Transverse colon (tissue), 4 donors: ENCODE measurements at regions not wholly inside any gene's neighbourhood (a gene's known extent, or its start where the extent isn't known, plus 50 kb on each side); places are given as distances from the start of the nearest gene placed in this dataset.

ENCODE experiments used
- CTCF ChIP-seq, 5 experiments: fragments of 200-600 bp in 3 of 5; fragments of 450-650 bp in 2 of 5; sonication (generic) in 3 of 5; IDR thresholded peaks; 1 replicate in 2 of 5; 2 replicates in 3 of 5; pipeline ENCODE4 v1.5.1; 2016 to 2017; ENCODE audit warnings: antibody characterized with exemption in 5 of 5, inconsistent platforms in 3 of 5, mild to moderate bottlenecking in 2 of 5, moderate library complexity in 1 of 5
- POLR2AphosphoS5 ChIP-seq, 3 donors: sonication (generic); formaldehyde crosslinking; IDR thresholded peaks; one replicate each; pipeline ENCODE4 v1.6.1; 2016; ENCODE audit warnings: antibody characterized with exemption in 3 of 3

- TF ChIP-seq CTCF (IDR thresholded peaks at IDR 0.05) (no peak), POLR2AphosphoS5 (IDR thresholded peaks at IDR 0.05) (no peak)
These were observed 77.9 kb upstream of the ADO start for GRCh38 chr10:62726638-62727037.
